ENCODE measurements at regions not wholly inside any gene's neighbourhood (a gene's known extent, or its start where the extent isn't known, plus 50 kb on each side); places are given as distances from the start of the nearest gene placed in this dataset.

DNA sequence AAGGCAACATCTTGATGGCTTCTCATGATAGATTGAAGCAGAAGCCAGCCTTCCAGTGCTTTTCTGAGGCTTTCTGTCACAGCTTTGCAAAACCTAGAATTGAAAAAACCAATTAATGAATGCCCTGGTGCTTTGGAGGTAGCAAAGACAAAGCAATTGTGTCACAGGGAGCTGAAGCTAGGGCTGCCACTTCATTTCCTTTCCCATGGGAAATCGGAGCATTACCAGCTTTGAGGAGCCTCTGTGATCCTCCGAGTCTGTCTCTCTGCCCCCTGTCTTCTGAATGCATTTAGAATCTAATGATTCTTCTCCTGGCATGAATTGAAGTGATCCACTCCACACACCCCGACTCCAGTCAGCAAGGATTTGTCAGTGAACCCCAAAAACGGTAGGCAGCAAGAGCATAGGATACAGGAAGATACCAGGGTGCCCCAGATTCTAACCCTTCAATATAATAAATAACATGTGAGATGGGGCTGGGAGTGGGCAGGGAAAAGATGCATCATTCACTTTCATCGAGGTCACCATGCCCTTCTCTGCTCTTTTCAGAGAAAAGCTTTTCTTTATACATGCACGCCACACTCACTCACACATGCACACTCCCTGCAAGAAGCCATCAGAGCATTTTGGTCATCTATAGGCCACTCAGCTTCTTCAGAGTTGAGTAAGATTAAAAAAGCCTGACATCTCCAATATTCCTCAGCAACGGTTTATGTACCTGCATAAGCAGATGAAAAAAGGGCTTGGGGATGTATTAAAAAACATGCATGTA, 247.7 kb upstream of the ZNF462 start:
- no peak for TF ChIP-seq CREB1 (IDR thresholded peaks at IDR 0.05; ENCODE audit: low read depth)
- no peak for TF ChIP-seq NFIC (IDR thresholded peaks at IDR 0.05)
- TF ChIP-seq RAD21 (IDR thresholded peaks at IDR 0.05; ENCODE audit: low read depth), result no peak
- TF ChIP-seq, protein P1, sequence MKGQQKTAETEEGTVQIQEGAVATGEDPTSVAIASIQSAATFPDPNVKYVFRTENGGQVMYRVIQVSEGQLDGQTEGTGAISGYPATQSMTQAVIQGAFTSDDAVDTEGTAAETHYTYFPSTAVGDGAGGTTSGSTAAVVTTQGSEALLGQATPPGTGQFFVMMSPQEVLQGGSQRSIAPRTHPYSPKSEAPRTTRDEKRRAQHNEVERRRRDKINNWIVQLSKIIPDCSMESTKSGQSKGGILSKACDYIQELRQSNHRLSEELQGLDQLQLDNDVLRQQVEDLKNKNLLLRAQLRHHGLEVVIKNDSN (IDR thresholded peaks at IDR 0.05), result no peak
- no peak for TF ChIP-seq TAF1 (IDR thresholded peaks at IDR 0.05; ENCODE audit: low read depth)
- TF ChIP-seq YY1 (IDR thresholded peaks at IDR 0.05; ENCODE audit: low read depth), result no peak
- TF ChIP-seq EP300 (IDR thresholded peaks at IDR 0.05; ENCODE audit: borderline replicate concordance), result no peak
- TF ChIP-seq TCF12 (IDR thresholded peaks at IDR 0.05; ENCODE audit: low read depth), result no peak
- TF ChIP-seq, protein P2, sequence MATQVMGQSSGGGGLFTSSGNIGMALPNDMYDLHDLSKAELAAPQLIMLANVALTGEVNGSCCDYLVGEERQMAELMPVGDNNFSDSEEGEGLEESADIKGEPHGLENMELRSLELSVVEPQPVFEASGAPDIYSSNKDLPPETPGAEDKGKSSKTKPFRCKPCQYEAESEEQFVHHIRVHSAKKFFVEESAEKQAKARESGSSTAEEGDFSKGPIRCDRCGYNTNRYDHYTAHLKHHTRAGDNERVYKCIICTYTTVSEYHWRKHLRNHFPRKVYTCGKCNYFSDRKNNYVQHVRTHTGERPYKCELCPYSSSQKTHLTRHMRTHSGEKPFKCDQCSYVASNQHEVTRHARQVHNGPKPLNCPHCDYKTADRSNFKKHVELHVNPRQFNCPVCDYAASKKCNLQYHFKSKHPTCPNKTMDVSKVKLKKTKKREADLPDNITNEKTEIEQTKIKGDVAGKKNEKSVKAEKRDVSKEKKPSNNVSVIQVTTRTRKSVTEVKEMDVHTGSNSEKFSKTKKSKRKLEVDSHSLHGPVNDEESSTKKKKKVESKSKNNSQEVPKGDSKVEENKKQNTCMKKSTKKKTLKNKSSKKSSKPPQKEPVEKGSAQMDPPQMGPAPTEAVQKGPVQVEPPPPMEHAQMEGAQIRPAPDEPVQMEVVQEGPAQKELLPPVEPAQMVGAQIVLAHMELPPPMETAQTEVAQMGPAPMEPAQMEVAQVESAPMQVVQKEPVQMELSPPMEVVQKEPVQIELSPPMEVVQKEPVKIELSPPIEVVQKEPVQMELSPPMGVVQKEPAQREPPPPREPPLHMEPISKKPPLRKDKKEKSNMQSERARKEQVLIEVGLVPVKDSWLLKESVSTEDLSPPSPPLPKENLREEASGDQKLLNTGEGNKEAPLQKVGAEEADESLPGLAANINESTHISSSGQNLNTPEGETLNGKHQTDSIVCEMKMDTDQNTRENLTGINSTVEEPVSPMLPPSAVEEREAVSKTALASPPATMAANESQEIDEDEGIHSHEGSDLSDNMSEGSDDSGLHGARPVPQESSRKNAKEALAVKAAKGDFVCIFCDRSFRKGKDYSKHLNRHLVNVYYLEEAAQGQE (IDR thresholded peaks at IDR 0.05; ENCODE audit: low read depth), result no peak
- no peak for TF ChIP-seq ZBTB7A (IDR thresholded peaks at IDR 0.05; ENCODE audit: low read depth)
- TF ChIP-seq, protein P3, sequence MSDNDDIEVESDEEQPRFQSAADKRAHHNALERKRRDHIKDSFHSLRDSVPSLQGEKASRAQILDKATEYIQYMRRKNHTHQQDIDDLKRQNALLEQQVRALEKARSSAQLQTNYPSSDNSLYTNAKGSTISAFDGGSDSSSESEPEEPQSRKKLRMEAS (IDR thresholded peaks at IDR 0.05), result no peak
- TF ChIP-seq TEAD4 (IDR thresholded peaks at IDR 0.05), result no peak
- TF ChIP-seq EGR1 (IDR thresholded peaks at IDR 0.05), result no peak
- TF ChIP-seq FOXM1 (IDR thresholded peaks at IDR 0.05; ENCODE audit: borderline replicate concordance, low read depth), result no peak
- TF ChIP-seq CEBPB (IDR thresholded peaks at IDR 0.05), result no peak

DNA sequence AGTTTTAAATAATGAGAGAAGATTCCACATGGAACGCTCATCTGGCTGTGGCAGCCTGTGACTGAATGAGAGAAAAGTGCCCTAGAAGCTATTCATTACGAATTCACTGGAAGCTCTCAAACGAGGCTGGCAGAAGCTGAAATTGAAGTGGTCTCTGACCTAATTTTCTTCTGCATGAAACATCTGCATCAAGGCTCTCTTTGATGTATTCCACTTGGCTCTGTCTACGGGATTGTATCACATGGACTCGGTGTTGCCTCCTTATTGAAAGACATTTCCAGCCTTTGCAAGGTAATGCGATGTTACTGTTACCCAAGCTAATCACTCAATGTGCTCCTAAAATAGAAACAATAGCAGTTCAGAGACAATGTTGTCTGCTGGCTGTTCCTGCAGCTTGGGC, 246.9 kb upstream of the ZNF462 start:
- TF ChIP-seq ZBTB7A (IDR thresholded peaks at IDR 0.05; ENCODE audit: low read depth), result no peak
- no peak for TF ChIP-seq RAD21 (IDR thresholded peaks at IDR 0.05; ENCODE audit: low read depth)
- TF ChIP-seq FOXM1 (IDR thresholded peaks at IDR 0.05; ENCODE audit: borderline replicate concordance, low read depth), result no peak
- TF ChIP-seq, protein P1 (IDR thresholded peaks at IDR 0.05), result no peak
- no peak for TF ChIP-seq TEAD4 (IDR thresholded peaks at IDR 0.05)
- TF ChIP-seq CREB1 (IDR thresholded peaks at IDR 0.05; ENCODE audit: low read depth), result no peak
- TF ChIP-seq CEBPB (IDR thresholded peaks at IDR 0.05), result no peak
- TF ChIP-seq EP300 (IDR thresholded peaks at IDR 0.05; ENCODE audit: borderline replicate concordance), result no peak
- TF ChIP-seq, protein P2 (IDR thresholded peaks at IDR 0.05; ENCODE audit: low read depth), result no peak
- TF ChIP-seq, protein P3 (IDR thresholded peaks at IDR 0.05), result no peak
- no peak for TF ChIP-seq TCF12 (IDR thresholded peaks at IDR 0.05; ENCODE audit: low read depth)

DNA sequence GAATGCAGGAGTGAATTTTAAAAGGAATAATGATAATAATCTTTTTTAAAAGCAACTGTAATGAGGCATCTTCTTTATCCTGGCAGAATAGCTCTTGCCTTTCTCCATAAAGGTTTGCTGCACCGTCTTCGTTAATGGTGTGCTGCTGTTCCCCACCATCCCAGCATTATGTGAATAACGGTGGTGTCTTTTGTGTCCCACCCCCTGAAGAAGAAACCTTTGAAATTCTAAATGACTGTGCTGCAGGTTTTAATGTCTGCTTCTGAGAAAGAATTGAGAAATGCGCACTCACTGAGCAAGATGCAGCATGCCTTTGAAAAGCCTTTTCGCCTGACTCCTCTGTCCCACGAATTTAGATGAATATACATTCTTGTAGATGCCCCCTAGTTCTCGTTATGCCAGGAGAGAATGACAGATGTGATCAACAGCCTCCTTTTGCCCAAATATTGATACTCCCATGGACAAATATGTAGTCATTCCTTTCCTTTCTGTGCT, 246.1 kb upstream of the ZNF462 start:
- TF ChIP-seq YY1 (IDR thresholded peaks at IDR 0.05; ENCODE audit: low read depth), result no peak
- TF ChIP-seq TAF1 (IDR thresholded peaks at IDR 0.05; ENCODE audit: low read depth), result no peak
- no peak for TF ChIP-seq CREB1 (IDR thresholded peaks at IDR 0.05; ENCODE audit: low read depth)
- TF ChIP-seq, protein P2 (IDR thresholded peaks at IDR 0.05; ENCODE audit: low read depth), result no peak
- TF ChIP-seq, protein P3 (IDR thresholded peaks at IDR 0.05), result no peak
- no peak for TF ChIP-seq FOXM1 (IDR thresholded peaks at IDR 0.05; ENCODE audit: borderline replicate concordance, low read depth)
- no peak for TF ChIP-seq NFIC (IDR thresholded peaks at IDR 0.05)
- TF ChIP-seq CEBPB (IDR thresholded peaks at IDR 0.05), result no peak
- TF ChIP-seq, protein P1 (IDR thresholded peaks at IDR 0.05), result no peak
- no peak for TF ChIP-seq EGR1 (IDR thresholded peaks at IDR 0.05)
- TF ChIP-seq ZBTB7A (IDR thresholded peaks at IDR 0.05; ENCODE audit: low read depth), result no peak
- TF ChIP-seq TEAD4 (IDR thresholded peaks at IDR 0.05), result no peak
- TF ChIP-seq EP300 (IDR thresholded peaks at IDR 0.05; ENCODE audit: borderline replicate concordance), result no peak
- TF ChIP-seq TCF12 (IDR thresholded peaks at IDR 0.05; ENCODE audit: low read depth), result no peak
